HepG2 (cell line): ENCODE measurements at regions not wholly inside any gene's neighbourhood (a gene's known extent, or its start where the extent isn't known, plus 50 kb on each side); places are given as distances from the start of the nearest gene placed in this dataset.

Experiments
- ATAC-seq: fragments of 200-7000 bp; cut with Tn5 transposase; 3 replicates; pipeline ENCODE4 v1.9.1; 2020; ENCODE audit warnings: mild to moderate bottlenecking, moderate library complexity
- BruUV-seq: library from RNA; stranded (reverse); fragments of 400-500 nt; replicated peaks from 2 replicates; lab custom pipeline; 2021; lab: Mats Ljungman, UMichigan
- CTCF ChIA-PET: fragments of 300-600 bp; formaldehyde crosslinking; extraction: SDS; loops from one replicate; lab custom pipeline; 2021; ENCODE audit warnings: low total read pairs, inconsistent platforms, low intra/inter-chr PET ratio; lab: Yijun Ruan, JAX
- POLR2A ChIA-PET: fragments of 350-600 bp; sonication (Branson Sonifier 250); formaldehyde crosslinking; loops from one replicate; lab custom pipeline; 2020; ENCODE audit warnings: antibody characterized with exemption, inconsistent platforms; lab: Yijun Ruan, JAX
- DNase-seq: peaks from one replicate; pipeline ENCODE4 v3.0.0-alpha.2; 2015; ENCODE audit warnings: low spot score
- FAIRE-seq: peaks from 3 replicates; lab custom pipeline; 2011; peaks lifted over from hg19 to GRCh38; lab: Jason Lieb, UNC
- H2AFZ ChIP-seq: one replicate; pipeline ENCODE4 v1.6.1; 2011; ENCODE audit warnings: low read length, inconsistent platforms
- H3K27ac ChIP-seq: fragments of 300-600 bp; 3 replicates; pipeline ENCODE4 v1.8.0; 2011; ENCODE audit warnings: mixed run types, mild to moderate bottlenecking, mixed read lengths, low read length, inconsistent platforms; ENCODE audit not compliant: insufficient read depth; ENCODE audit errors: extremely low read length
- H3K27me3 ChIP-seq, 2 experiments: fragments of 200-600 bp in 1 of 2; 2 replicates in 1 of 2; 3 replicates in 1 of 2; pipeline versions ENCODE4 v1.6.0 to v1.8.0; 2011; ENCODE audit warnings: low read length in 2 of 2, mild to moderate bottlenecking in 2 of 2, moderate library complexity in 2 of 2, inconsistent platforms in 1 of 2; ENCODE audit not compliant: insufficient read depth in 2 of 2, control insufficient read depth in 1 of 2
- H3K36me3 ChIP-seq, 2 experiments: fragments of 200-600 bp in 1 of 2; replicated peaks in 1 of 2; 2 replicates in 1 of 2; 3 replicates in 1 of 2; pipeline versions ENCODE4 v1.5.1 to v1.8.0; 2011; ENCODE audit warnings: low read length in 2 of 2, inconsistent platforms in 1 of 2; ENCODE audit not compliant: insufficient read depth in 2 of 2, control insufficient read depth in 1 of 2
- H3K4me1 ChIP-seq: 2 replicates; pipeline ENCODE4 v1.5.1; 2012; ENCODE audit warnings: low read length, inconsistent platforms; ENCODE audit not compliant: insufficient read depth
- H3K4me2 ChIP-seq: 2 replicates; pipeline ENCODE4 v1.6.0; 2011; ENCODE audit warnings: low read depth, low read length, inconsistent platforms
- H3K4me3 ChIP-seq, 3 experiments: fragments of 200-600 bp in 1 of 3; sonication (generic), shearing (Covaris generic) in 1 of 3; replicated peaks in 1 of 3; 2 replicates each; pipeline ENCODE4 v1.5.1; 2011 to 2016; ENCODE audit warnings: low read length in 3 of 3, inconsistent platforms in 2 of 3, low read depth in 2 of 3, mild to moderate bottlenecking in 2 of 3, control low read depth in 1 of 3, mixed read lengths in 1 of 3; ENCODE audit not compliant: insufficient read depth in 1 of 3
- H3K79me2 ChIP-seq: one replicate; pipeline ENCODE4 v1.6.1; 2011; ENCODE audit warnings: low read length, inconsistent platforms; ENCODE audit not compliant: insufficient read depth
- H3K9ac ChIP-seq: 2 replicates; pipeline ENCODE4 v1.6.0; 2011; ENCODE audit warnings: mild to moderate bottlenecking, low read depth, low read length, inconsistent platforms; ENCODE audit not compliant: insufficient read depth
- H3K9me3 ChIP-seq: 2 replicates; pipeline ENCODE4 v1.5.1; 2012; ENCODE audit warnings: mild to moderate bottlenecking, low read length
- H4K20me1 ChIP-seq: 2 replicates; pipeline ENCODE4 v1.6.0; 2011; ENCODE audit warnings: inconsistent platforms, mild to moderate bottlenecking, low read length, moderate library complexity; ENCODE audit not compliant: insufficient read depth
- CCAR2 ChIP-seq: fragments of 200-400 bp; formaldehyde crosslinking; optimal IDR thresholded peaks from 2 replicates; pipeline ENCODE3; 2018; ENCODE audit warnings: low read depth, mild to moderate bottlenecking, low read length, moderate library complexity
- HCFC1 ChIP-seq: fragments of 150-350 bp; IDR thresholded peaks from 2 replicates; pipeline ENCODE4 v1.6.1; 2014; ENCODE audit warnings: low read depth, low read length
- NR2F1 ChIP-seq, 2 experiments: fragments of 450-650 bp in 1 of 2; formaldehyde crosslinking in 1 of 2; IDR thresholded peaks; 2 replicates each; pipeline versions ENCODE4 v1.5.0 to v1.6.1; 2016 to 2020; ENCODE audit warnings: mild to moderate bottlenecking in 1 of 2, missing compliant biosample characterization in 1 of 2, missing genetic modification reagents in 1 of 2, moderate library complexity in 1 of 2
- PLRG1 ChIP-seq: fragments of 450-650 bp; conservative IDR thresholded peaks from 2 replicates; pipeline ENCODE4 v1.6.1; 2016
- SALL1 ChIP-seq: sonication (generic); formaldehyde crosslinking; IDR thresholded peaks from 2 replicates; pipeline ENCODE4 v1.8.0; 2022; ENCODE audit warnings: mild to moderate bottlenecking, missing genetic modification reagents
- ZNF282 ChIP-seq: fragments of 450-650 bp; IDR thresholded peaks from 2 replicates; pipeline ENCODE4 v1.6.1; 2018; ENCODE audit not compliant: partially characterized antibody
- ZNF432 ChIP-seq: sonication (generic); formaldehyde crosslinking; IDR thresholded peaks from 2 replicates; pipeline ENCODE4 v1.5.0; 2020; ENCODE audit warnings: missing genetic modification reagents, mild to moderate bottlenecking, borderline replicate concordance
- ZNF589 ChIP-seq: sonication (generic); formaldehyde crosslinking; conservative IDR thresholded peaks from 2 replicates; pipeline ENCODE4 v1.8.0; 2022; ENCODE audit warnings: mild to moderate bottlenecking, moderate library complexity, missing genetic modification reagents
- WGBS: methylation state at CpG from one replicate; pipeline ENCODE4 v1.1.6; 2017; ENCODE audit warnings: low lambda C conversion rate; 5-methylcytosine and 5-hydroxymethylcytosine counted together
- in situ Hi-C: cut with HindIII; loops from 2 replicates; pipeline ENCODE4 v1.10.0; 2017; ENCODE audit warnings: low pct_unique_long_range_greater_than_20kb; ENCODE audit not compliant: extremely low pct_ligation_motif_present
- intact Hi-C: fragments of 100-400 bp; cut with micrococcal nuclease; formaldehyde crosslinking; loops from one replicate; pipeline ENCODE4 v1.10.0; 2022; ENCODE audit not compliant: unreplicated experiment
- TF ChIP-seq, protein P1 (sequence below): sonication (generic); formaldehyde crosslinking; IDR thresholded peaks from 2 replicates; pipeline ENCODE4 v1.8.1; 2023; ENCODE audit warnings: mild to moderate bottlenecking, missing genetic modification reagents, borderline replicate concordance
- TF ChIP-seq, protein P2 (sequence below), 2 experiments: sonication (generic) in 1 of 2; formaldehyde crosslinking in 1 of 2; IDR thresholded peaks; 2 replicates each; pipeline versions ENCODE4 v1.5.1 to v1.6.1; 2011 to 2020; ENCODE audit warnings: borderline replicate concordance in 1 of 2, low read depth in 1 of 2, low read length in 1 of 2, mild to moderate bottlenecking in 1 of 2, missing genetic modification reagents in 1 of 2, moderate library complexity in 1 of 2

DNA sequence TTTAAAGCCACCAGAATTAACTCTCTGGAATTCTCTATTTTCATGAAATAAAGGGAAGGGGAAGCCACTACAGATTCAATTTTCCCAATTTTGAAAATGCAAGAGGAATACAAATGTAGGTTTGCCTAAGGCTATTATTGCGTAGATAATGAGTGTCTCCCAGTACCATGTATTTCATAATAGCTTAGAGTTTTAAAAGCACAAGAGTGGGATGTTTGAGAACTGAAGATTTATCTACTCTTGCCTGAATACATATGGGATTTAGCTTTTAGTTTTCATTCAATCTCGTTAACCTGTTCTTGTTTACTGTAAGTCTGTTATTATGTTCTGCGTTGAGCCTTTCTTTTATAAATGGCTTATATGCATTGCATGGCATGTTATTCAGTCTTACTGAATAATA, 795.1 kb downstream of the BRINP3 start:
- Histone ChIP-seq H3K79me2 (no peaks in the 10 kb centered on the region), H2AFZ (peak overlapping the region; percentile 15), H3K36me3 (no peaks in the 10 kb centered on the region), H3K4me2 (no peak overlapping the region), H3K4me3 (no peak overlapping the region), H3K4me1 (peaks cover 6% of the 10 kb centered on the region), H3K27ac (no peak overlapping the region), H3K27me3 (no peaks in the 10 kb centered on the region), H3K9ac (no peak overlapping the region), H3K9me3 (no peaks in the 10 kb centered on the region), H4K20me1 (no peaks in the 10 kb centered on the region)
- BruUV-seq: no TSS peak
- POLR2A ChIA-PET: no interaction called here
- DNase-seq: no peak
- no peak for ATAC-seq
- TF ChIP-seq ZNF589 (CRISPR knock-in tag) (no peak), PLRG1 (no peak), ZNF432 (no peak), SALL1 (CRISPR knock-in tag) (no peak), HCFC1 (no peak), NR2F1 (CRISPR knock-in tag; IDR thresholded peaks at IDR 0.05) (no peak), CCAR2 (no peak), ZNF282 (no peak)
- TF ChIP-seq, protein P1, sequence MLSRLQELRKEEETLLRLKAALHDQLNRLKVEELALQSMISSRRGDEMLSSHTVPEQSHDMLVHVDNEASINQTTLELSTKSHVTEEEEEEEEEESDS (CRISPR knock-in tag): no peak
- TF ChIP-seq, protein P2, sequence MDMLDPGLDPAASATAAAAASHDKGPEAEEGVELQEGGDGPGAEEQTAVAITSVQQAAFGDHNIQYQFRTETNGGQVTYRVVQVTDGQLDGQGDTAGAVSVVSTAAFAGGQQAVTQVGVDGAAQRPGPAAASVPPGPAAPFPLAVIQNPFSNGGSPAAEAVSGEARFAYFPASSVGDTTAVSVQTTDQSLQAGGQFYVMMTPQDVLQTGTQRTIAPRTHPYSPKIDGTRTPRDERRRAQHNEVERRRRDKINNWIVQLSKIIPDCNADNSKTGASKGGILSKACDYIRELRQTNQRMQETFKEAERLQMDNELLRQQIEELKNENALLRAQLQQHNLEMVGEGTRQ (IDR thresholded peaks at IDR 0.05; ENCODE audit: low read depth, low read length): no peak
- TF ChIP-seq, protein P2 (CRISPR knock-in tag; IDR thresholded peaks at IDR 0.05; ENCODE audit: borderline replicate concordance): no peak
- no peak for FAIRE-seq
- in situ Hi-C loops (no loop called here), intact Hi-C loops (no loop called here)
- CTCF ChIA-PET: no interaction called here
- WGBS: 34% methylated on average over 3 of the region's 3 CpGs
